ENCODE measurements at regions not wholly inside any gene's neighbourhood (a gene's known extent, or its start where the extent isn't known, plus 50 kb on each side); places are given as distances from the start of the nearest gene placed in this dataset.
"Not testable (repeated sequence)": the region's sequence is repeated elsewhere in the genome, so short reads cannot be mapped to it uniquely, and the experiment has no call there.

GRCh38 chr6:131431718-131432117 is 141.3 kb upstream of the ARG1 start:
- DNase-seq (no peak), ATAC-seq (no peak)
- intact Hi-C loops (cut with DNase I) = no loop called here
- Histone ChIP-seq H3K27me3 (ENCODE audit: control insufficient read depth, insufficient read depth) (no peaks in the 10 kb centered on the region), H3K27ac (ENCODE audit: low read length) (no peak overlapping the region), H3K4me3 (ENCODE audit: low read length) (no peak overlapping the region), H3K4me1 (ENCODE audit: control insufficient read depth, insufficient read depth, low read length) (no peaks in the 10 kb centered on the region), H3K9me3 (ENCODE audit: control insufficient read depth, low read length) (peaks cover 2% of the 10 kb centered on the region)
- 75% methylated on average over 2 of the region's 2 CpGs for WGBS

GRCh38 chr6:131433927-131434326 is 139.1 kb upstream of the ARG1 start:
- Histone ChIP-seq H3K4me3 (ENCODE audit: low read length) (no peak overlapping the region), H3K4me1 (ENCODE audit: control insufficient read depth, insufficient read depth, low read length) (no peaks in the 10 kb centered on the region), H3K9me3 (ENCODE audit: control insufficient read depth, low read length) (peaks cover 2% of the 10 kb centered on the region), H3K27me3 (ENCODE audit: control insufficient read depth, insufficient read depth) (no peaks in the 10 kb centered on the region), H3K27ac (ENCODE audit: low read length) (no peak overlapping the region)
- no peak for DNase-seq
- ATAC-seq = no peak
- WGBS = 81% methylated on average over 1 of the region's 1 CpG
- intact Hi-C loops (cut with DNase I) = no loop called here

DNA sequence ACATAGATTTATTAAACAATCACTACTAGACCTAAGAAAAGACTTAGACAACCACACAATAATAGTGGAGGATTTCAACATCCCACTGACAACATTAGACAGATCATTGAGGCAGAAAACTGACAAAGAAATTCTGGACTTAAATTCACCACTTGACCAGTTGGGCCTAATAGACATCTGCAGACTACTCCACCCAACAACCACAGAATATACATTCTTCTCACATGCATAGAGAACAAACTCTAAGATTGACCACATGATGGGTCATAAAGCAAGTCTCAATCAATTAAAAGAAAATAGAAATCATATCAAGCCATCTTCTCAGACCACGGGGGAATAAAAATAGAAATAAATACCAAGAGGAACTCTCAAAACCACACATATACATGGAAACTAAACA is 136.7 kb upstream of the ARG1 start:
- 83% methylated on average over 1 of the region's 1 CpG for WGBS
- Histone ChIP-seq H3K4me1 (ENCODE audit: control insufficient read depth, insufficient read depth, low read length) (no peaks in the 10 kb centered on the region), H3K4me3 (ENCODE audit: low read length) (no peak overlapping the region), H3K27ac (ENCODE audit: low read length) (no peak overlapping the region), H3K9me3 (ENCODE audit: control insufficient read depth, low read length) (peaks cover 2% of the 10 kb centered on the region), H3K27me3 (ENCODE audit: control insufficient read depth, insufficient read depth) (no peaks in the 10 kb centered on the region)
- ATAC-seq (no peak), DNase-seq (no peak)
- intact Hi-C loops (cut with DNase I) = no loop called here

- H3K27ac ChIP-seq (ENCODE audit: low read length) = no peak overlapping the region
- H3K27me3 ChIP-seq (ENCODE audit: control insufficient read depth, insufficient read depth) = no peaks in the 10 kb centered on the region
- H3K4me3 ChIP-seq (ENCODE audit: low read length) = no peak overlapping the region
- DNase-seq = no peak
- no peaks in the 10 kb centered on the region for H3K4me1 ChIP-seq (ENCODE audit: control insufficient read depth, insufficient read depth, low read length)
- WGBS = 93% methylated on average over 3 of the region's 3 CpGs
- intact Hi-C loops (cut with DNase I) = no loop called here
- ATAC-seq = no peak
- no peaks in the 10 kb centered on the region for H3K9me3 ChIP-seq (ENCODE audit: control insufficient read depth, low read length)
Observed at GRCh38 chr6:131443014-131443413, 130.0 kb upstream of the ARG1 start.

- Histone ChIP-seq H3K9me3 (ENCODE audit: control insufficient read depth, low read length) (no peaks in the 10 kb centered on the region), H3K4me3 (ENCODE audit: low read length) (no peak overlapping the region), H3K27me3 (ENCODE audit: control insufficient read depth, insufficient read depth) (no peaks in the 10 kb centered on the region), H3K4me1 (ENCODE audit: control insufficient read depth, insufficient read depth, low read length) (no peaks in the 10 kb centered on the region), H3K27ac (ENCODE audit: low read length) (no peak overlapping the region)
- DNase-seq = no peak
- 78% methylated on average over 3 of the region's 3 CpGs for WGBS
- intact Hi-C loops (cut with DNase I) = no loop called here
- no peak for ATAC-seq
Observed at GRCh38 chr6:131443514-131443913, 129.5 kb upstream of the ARG1 start.

GRCh38 chr6:131445356-131445755 is 127.7 kb upstream of the ARG1 start:
- H3K9me3 ChIP-seq (ENCODE audit: control insufficient read depth, low read length); H3K27me3 ChIP-seq (ENCODE audit: control insufficient read depth, insufficient read depth); DNase-seq; H3K27ac ChIP-seq (ENCODE audit: low read length); H3K4me1 ChIP-seq (ENCODE audit: control insufficient read depth, insufficient read depth, low read length); H3K4me3 ChIP-seq (ENCODE audit: low read length); ATAC-seq; intact Hi-C loops (cut with DNase I): not testable (repeated sequence)

DNA sequence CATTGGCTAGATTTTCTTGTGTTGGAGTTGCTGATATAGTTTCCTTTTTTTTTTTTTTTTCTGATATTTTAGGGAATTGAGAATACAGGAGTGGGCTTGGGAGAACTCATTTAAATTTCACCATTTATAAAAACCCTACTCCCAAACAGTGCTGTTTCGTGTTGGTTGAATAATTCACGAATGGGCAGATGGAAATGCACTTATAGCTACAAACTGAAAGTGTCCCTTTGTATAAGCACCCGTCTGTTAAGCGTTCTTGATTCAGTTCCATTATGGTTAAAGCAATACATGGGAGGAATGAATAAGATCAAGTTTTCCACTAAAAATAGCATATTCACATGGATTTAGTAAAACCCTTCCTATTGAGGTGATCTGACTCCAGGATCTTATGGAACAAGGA is 122.2 kb upstream of the ARG1 start:
- DNase-seq (no peak), ATAC-seq (no peak)
- 85% methylated on average over 4 of the region's 4 CpGs for WGBS
- H3K27ac ChIP-seq (ENCODE audit: low read length) = no peak overlapping the region
- H3K9me3 ChIP-seq (ENCODE audit: control insufficient read depth, low read length) = no peaks in the 10 kb centered on the region
- no peaks in the 10 kb centered on the region for H3K4me1 ChIP-seq (ENCODE audit: control insufficient read depth, insufficient read depth, low read length)
- H3K4me3 ChIP-seq (ENCODE audit: low read length) = no peak overlapping the region
- no peaks in the 10 kb centered on the region for H3K27me3 ChIP-seq (ENCODE audit: control insufficient read depth, insufficient read depth)
- intact Hi-C loops (cut with DNase I) = no loop called here

- ATAC-seq (no peak), DNase-seq (no peak)
- Histone ChIP-seq H3K4me1 (ENCODE audit: control insufficient read depth, insufficient read depth, low read length) (no peaks in the 10 kb centered on the region), H3K27ac (ENCODE audit: low read length) (no peak overlapping the region), H3K4me3 (ENCODE audit: low read length) (no peak overlapping the region), H3K9me3 (ENCODE audit: control insufficient read depth, low read length) (no peaks in the 10 kb centered on the region), H3K27me3 (ENCODE audit: control insufficient read depth, insufficient read depth) (no peaks in the 10 kb centered on the region)
- intact Hi-C loops (cut with DNase I) = no loop called here
- 70% methylated on average over 4 of the region's 4 CpGs for WGBS
Observed at GRCh38 chr6:131451321-131452144, 121.5 kb upstream of the ARG1 start.

DNA sequence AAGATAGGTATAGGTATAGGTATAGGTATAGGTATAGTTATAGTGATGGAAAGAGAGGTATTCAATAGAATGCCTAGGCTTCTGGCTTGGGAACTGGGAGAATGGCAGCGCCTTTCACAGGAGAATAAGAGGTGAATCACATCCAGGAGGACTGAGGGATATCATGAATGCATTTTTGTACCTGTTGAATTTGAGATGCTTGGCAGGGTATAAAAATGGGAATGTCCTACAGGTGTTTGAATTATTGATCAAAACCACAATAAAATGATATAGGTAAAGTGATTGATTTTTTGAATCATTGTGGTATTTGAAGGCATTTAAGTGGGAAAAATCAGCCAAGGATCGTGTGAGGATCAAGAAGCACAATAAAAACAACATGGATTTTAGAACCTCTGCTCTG is 119.2 kb upstream of the ARG1 start:
- H3K4me1 ChIP-seq (ENCODE audit: control insufficient read depth, insufficient read depth, low read length) = no peaks in the 10 kb centered on the region
- DNase-seq (no peak), ATAC-seq (no peak)
- H3K27ac ChIP-seq (ENCODE audit: low read length) = no peak overlapping the region
- intact Hi-C loops (cut with DNase I) = no loop called here
- no peaks in the 10 kb centered on the region for H3K9me3 ChIP-seq (ENCODE audit: control insufficient read depth, low read length)
- H3K4me3 ChIP-seq (ENCODE audit: low read length) = no peak overlapping the region
- H3K27me3 ChIP-seq (ENCODE audit: control insufficient read depth, insufficient read depth) = no peaks in the 10 kb centered on the region
- 61% methylated on average over 2 of the region's 2 CpGs for WGBS

DNA sequence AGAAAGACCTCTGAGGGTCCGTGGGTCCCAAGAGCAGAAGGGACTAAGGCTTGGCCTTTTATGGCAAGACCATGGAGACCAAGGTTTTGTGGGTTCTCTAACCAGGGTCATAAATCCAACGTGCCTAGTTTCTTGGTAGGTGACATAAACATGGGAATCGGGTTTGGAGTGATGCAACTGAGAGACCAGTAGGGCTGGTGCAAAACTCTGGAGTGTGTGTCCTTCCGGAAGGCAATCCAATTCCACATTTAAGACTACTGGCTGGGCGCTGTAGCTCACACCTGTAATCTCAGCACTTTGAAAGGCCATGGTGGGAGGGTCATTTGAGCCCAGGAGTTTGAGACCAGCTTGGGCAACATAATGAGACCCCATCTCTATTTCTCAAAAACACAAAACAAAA is 116.5 kb upstream of the ARG1 start:
- intact Hi-C loops (cut with DNase I) = no loop called here
- WGBS = 67% methylated on average over 5 of the region's 5 CpGs
- no peaks in the 10 kb centered on the region for H3K9me3 ChIP-seq (ENCODE audit: control insufficient read depth, low read length)
- no peak overlapping the region for H3K27ac ChIP-seq (ENCODE audit: low read length)
- no peaks in the 10 kb centered on the region for H3K4me1 ChIP-seq (ENCODE audit: control insufficient read depth, insufficient read depth, low read length)
- H3K27me3 ChIP-seq (ENCODE audit: control insufficient read depth, insufficient read depth) = no peaks in the 10 kb centered on the region
- ATAC-seq (no peak), DNase-seq (no peak)
- H3K4me3 ChIP-seq (ENCODE audit: low read length) = no peak overlapping the region

- ATAC-seq (no peak), DNase-seq (no peak)
- Histone ChIP-seq H3K27ac (ENCODE audit: low read length) (no peak overlapping the region), H3K4me3 (ENCODE audit: low read length) (no peak overlapping the region), H3K9me3 (ENCODE audit: control insufficient read depth, low read length) (no peaks in the 10 kb centered on the region), H3K4me1 (ENCODE audit: control insufficient read depth, insufficient read depth, low read length) (no peaks in the 10 kb centered on the region), H3K27me3 (ENCODE audit: control insufficient read depth, insufficient read depth) (no peaks in the 10 kb centered on the region)
- intact Hi-C loops (cut with DNase I) = no loop called here
Observed at GRCh38 chr6:131459005-131459404, 114.0 kb upstream of the ARG1 start.

DNA sequence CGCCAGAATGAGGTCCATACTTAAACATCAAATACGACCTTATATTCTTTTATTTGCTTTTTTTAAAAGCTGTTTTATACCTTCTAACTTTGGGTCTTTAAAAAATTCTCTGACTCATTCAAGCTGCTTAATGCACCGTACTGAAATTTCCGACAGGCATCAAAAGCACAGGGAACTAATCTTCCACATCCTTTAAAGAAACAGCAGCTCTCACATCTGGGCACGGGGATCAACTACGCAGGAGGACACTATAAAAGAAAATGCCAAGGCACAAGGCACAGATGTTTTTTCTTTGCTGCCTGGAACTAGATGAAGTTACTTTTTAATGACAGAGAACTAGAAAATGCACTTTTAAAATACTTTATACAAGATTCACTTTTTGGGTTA is 112.4 kb upstream of the ARG1 start:
- Histone ChIP-seq H3K4me3 (ENCODE audit: low read length) (no peak overlapping the region), H3K27ac (ENCODE audit: low read length) (no peak overlapping the region), H3K27me3 (ENCODE audit: control insufficient read depth, insufficient read depth) (no peaks in the 10 kb centered on the region), H3K4me1 (ENCODE audit: control insufficient read depth, insufficient read depth, low read length) (no peaks in the 10 kb centered on the region), H3K9me3 (ENCODE audit: control insufficient read depth, low read length) (no peaks in the 10 kb centered on the region)
- ATAC-seq = no peak
- DNase-seq = no peak
- intact Hi-C loops (cut with DNase I) = no loop called here
- 35% methylated on average over 6 of the region's 6 CpGs for WGBS

Data from right cardiac atrium (tissue), 5 donors.